ENCODE measurements at regions not wholly inside any gene's neighbourhood (a gene's known extent, or its start where the extent isn't known, plus 50 kb on each side); places are given as distances from the start of the nearest gene placed in this dataset.

DNA sequence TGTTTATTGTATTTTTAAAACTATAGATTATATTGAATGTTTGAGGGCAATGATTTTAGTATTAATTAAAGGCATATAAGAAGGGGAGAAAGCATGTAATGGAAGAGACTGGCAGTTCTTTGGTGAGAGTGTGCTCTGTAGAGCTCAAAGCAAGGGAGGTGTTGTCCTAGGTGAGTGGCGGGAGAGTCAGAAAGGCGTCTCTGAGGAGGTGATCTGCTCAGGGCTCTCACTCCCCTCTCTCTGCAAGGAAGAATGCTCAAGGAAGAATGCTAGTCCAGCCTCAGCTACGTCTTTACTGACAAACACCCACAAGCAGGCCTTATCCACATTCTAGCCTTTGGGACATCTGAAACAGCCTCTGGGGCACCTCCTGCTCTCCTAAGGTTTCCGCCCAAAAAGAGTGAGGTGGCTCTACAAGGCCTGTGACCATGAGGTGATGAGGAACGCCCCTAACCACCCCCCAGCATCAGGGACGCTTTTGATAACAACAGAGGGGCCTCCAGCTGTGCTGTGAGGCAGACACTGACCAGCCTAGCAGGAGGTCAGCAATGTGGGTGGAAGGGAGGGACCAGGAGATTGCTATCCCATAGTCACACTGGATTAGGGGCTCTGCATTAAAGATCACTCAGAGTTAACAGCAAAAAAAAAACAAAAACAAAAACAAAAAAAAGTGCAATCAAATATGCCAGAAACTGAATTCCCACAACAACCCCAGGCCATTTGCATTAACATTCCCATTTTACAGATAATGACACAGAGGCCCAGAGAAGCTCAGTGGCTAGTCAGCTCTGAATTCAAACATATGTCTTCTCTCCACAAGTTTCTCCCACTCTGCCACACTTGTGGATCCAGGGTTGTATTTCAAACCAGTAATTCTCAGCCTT, 202.2 kb upstream of the CTNNB1 start:
- H4K20me1 ChIP-seq (ENCODE audit: insufficient read depth), result no peaks in the 10 kb centered on the region
- no peaks in the 10 kb centered on the region for H3K79me2 ChIP-seq (ENCODE audit: insufficient read depth, low read depth)
- no peak overlapping the region for H3K4me3 ChIP-seq (IDR thresholded peaks at IDR 0.05; ENCODE audit: insufficient read depth, low read depth, low read length)
- TF ChIP-seq, protein P1, sequence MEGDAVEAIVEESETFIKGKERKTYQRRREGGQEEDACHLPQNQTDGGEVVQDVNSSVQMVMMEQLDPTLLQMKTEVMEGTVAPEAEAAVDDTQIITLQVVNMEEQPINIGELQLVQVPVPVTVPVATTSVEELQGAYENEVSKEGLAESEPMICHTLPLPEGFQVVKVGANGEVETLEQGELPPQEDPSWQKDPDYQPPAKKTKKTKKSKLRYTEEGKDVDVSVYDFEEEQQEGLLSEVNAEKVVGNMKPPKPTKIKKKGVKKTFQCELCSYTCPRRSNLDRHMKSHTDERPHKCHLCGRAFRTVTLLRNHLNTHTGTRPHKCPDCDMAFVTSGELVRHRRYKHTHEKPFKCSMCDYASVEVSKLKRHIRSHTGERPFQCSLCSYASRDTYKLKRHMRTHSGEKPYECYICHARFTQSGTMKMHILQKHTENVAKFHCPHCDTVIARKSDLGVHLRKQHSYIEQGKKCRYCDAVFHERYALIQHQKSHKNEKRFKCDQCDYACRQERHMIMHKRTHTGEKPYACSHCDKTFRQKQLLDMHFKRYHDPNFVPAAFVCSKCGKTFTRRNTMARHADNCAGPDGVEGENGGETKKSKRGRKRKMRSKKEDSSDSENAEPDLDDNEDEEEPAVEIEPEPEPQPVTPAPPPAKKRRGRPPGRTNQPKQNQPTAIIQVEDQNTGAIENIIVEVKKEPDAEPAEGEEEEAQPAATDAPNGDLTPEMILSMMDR (conservative IDR thresholded peaks at IDR 0.05; ENCODE audit: low read depth, low read length), result no peak
- H3K27me3 ChIP-seq (ENCODE audit: insufficient read depth, low read depth), result no peaks in the 10 kb centered on the region
- H3K9ac ChIP-seq, result no peak overlapping the region
- H2AFZ ChIP-seq (ENCODE audit: low read depth), result no peak overlapping the region
- no peak overlapping the region for H3K4me2 ChIP-seq
- no peaks in the 10 kb centered on the region for H3K36me3 ChIP-seq (ENCODE audit: insufficient read depth)
- H3K27ac ChIP-seq, result no peak overlapping the region
- no peaks in the 10 kb centered on the region for H3K4me1 ChIP-seq (ENCODE audit: low read depth, poor library complexity, severe bottlenecking)

DNA sequence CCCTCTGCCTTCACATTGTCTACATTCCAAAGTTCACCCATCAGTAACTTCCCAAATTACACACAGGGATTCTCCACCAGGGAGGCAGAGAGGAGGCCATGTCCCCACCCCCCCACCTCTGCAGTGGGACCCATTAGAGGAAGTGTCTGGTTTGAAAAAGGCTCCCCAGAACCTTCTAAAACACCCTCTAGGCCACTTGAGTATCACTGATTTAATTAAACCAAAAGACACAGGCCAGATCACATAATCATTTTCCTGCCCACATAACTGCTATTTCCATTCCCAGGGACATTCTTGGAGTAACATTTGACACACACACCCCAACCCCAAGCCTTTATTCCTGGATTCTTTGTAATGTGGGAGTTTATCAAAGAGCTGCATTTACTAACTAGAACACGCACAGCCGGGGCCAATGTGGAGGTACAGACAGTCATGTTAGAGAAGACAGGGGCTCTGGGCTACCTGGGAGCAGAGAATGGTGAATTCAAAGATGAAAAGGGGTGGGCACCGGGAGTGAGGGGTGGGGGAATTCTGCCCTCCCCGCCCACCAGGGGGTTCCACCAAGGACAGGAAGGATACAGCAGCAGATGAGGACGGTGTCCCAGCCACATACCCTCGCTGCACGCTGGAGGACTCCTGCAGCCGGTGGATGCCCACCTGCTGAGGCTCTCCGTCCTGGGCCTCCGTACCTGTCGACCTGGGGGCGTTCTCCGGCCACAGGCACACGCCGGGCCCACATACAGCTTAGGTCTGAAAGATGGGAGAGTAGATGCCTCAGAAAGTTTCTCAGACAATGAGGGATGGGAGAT, 201.4 kb upstream of the CTNNB1 start:
- no peak overlapping the region for H2AFZ ChIP-seq (ENCODE audit: low read depth)
- no peaks in the 10 kb centered on the region for H3K27me3 ChIP-seq (ENCODE audit: insufficient read depth, low read depth)
- H3K27ac ChIP-seq, result no peak overlapping the region
- no peaks in the 10 kb centered on the region for H3K36me3 ChIP-seq (ENCODE audit: insufficient read depth)
- H4K20me1 ChIP-seq (ENCODE audit: insufficient read depth), result no peaks in the 10 kb centered on the region
- H3K4me2 ChIP-seq, result no peak overlapping the region
- no peaks in the 10 kb centered on the region for H3K4me1 ChIP-seq (ENCODE audit: low read depth, poor library complexity, severe bottlenecking)
- no peak overlapping the region for H3K4me3 ChIP-seq (IDR thresholded peaks at IDR 0.05; ENCODE audit: insufficient read depth, low read depth, low read length)
- H3K79me2 ChIP-seq (ENCODE audit: insufficient read depth, low read depth), result no peaks in the 10 kb centered on the region
- H3K9ac ChIP-seq, result no peak overlapping the region
- TF ChIP-seq, protein P1 (conservative IDR thresholded peaks at IDR 0.05; ENCODE audit: low read depth, low read length), result no peak

DNA sequence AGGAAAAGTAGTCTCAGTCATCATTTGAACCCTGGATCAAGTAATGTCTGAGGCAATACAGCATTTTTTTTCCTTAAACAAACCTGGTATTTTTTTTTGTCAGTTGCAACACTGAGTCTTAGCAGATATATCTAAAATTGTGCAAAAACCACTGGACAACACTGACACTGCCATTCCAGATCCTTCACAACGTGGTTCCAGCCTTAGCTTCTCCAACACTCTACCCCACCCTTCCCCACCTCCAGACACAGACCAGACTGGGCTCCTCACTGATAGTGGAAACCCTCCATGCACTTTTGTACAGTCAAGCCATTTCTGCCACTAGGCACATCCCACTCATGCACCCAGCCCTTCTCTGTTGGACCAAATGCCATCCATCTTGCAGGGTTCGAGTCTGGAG, 199.6 kb upstream of the CTNNB1 start:
- no peak overlapping the region for H2AFZ ChIP-seq (ENCODE audit: low read depth)
- H3K27ac ChIP-seq, result no peak overlapping the region
- no peaks in the 10 kb centered on the region for H3K4me1 ChIP-seq (ENCODE audit: low read depth, poor library complexity, severe bottlenecking)
- no peak overlapping the region for H3K4me2 ChIP-seq
- H3K4me3 ChIP-seq (IDR thresholded peaks at IDR 0.05; ENCODE audit: insufficient read depth, low read depth, low read length), result no peak overlapping the region
- H4K20me1 ChIP-seq (ENCODE audit: insufficient read depth), result no peaks in the 10 kb centered on the region
- no peak overlapping the region for H3K9ac ChIP-seq
- no peaks in the 10 kb centered on the region for H3K36me3 ChIP-seq (ENCODE audit: insufficient read depth)
- TF ChIP-seq, protein P1 (conservative IDR thresholded peaks at IDR 0.05; ENCODE audit: low read depth, low read length), result no peak
- H3K27me3 ChIP-seq (ENCODE audit: insufficient read depth, low read depth), result no peaks in the 10 kb centered on the region
- no peaks in the 10 kb centered on the region for H3K79me2 ChIP-seq (ENCODE audit: insufficient read depth, low read depth)

DNA sequence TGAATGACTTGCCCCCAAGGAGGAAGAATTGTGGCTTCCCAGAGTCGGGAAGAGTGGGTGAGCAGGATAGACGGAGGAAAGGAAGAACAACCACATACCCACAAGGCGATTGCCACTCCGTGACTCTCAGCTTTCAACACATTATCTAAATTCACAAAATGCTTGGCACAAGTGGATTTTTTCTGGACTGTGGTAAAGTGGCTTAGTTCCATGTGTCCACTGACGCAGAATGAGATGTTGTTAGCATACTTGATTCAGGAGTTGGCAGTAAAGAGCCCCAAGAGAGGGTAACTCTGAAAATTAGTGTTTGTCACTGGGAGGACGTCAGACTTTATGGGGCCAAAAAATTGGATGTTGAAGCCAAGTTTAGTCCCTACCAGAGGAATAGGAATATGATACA, 198.8 kb upstream of the CTNNB1 start:
- Histone ChIP-seq H3K27ac (no peak overlapping the region), H3K79me2 (ENCODE audit: insufficient read depth, low read depth) (no peaks in the 10 kb centered on the region), H3K4me1 (ENCODE audit: low read depth, poor library complexity, severe bottlenecking) (no peaks in the 10 kb centered on the region), H4K20me1 (ENCODE audit: insufficient read depth) (no peaks in the 10 kb centered on the region), H3K4me3 (IDR thresholded peaks at IDR 0.05; ENCODE audit: insufficient read depth, low read depth, low read length) (no peak overlapping the region), H3K9ac (no peak overlapping the region), H2AFZ (ENCODE audit: low read depth) (no peak overlapping the region), H3K36me3 (ENCODE audit: insufficient read depth) (no peaks in the 10 kb centered on the region), H3K27me3 (ENCODE audit: insufficient read depth, low read depth) (no peaks in the 10 kb centered on the region), H3K4me2 (no peak overlapping the region)
- TF ChIP-seq, protein P1 (conservative IDR thresholded peaks at IDR 0.05; ENCODE audit: low read depth, low read length), result no peak

Measured in KMS-11 (cell line).